ENCODE measurements at regions not wholly inside any gene's neighbourhood (a gene's known extent, or its start where the extent isn't known, plus 50 kb on each side); places are given as distances from the start of the nearest gene placed in this dataset.

- no peak for TF ChIP-seq CTCF (IDR thresholded peaks at IDR 0.05)
- no peak overlapping the region for H3K4me3 ChIP-seq
- no peak for ATAC-seq (ENCODE audit: insufficient number of reproducible peaks, low FRiP score, low read depth)
Observed at GRCh38 chr10:3835770-3836169, 50.8 kb upstream of the KLF6 start.

GRCh38 chr10:3834947-3835346, 49.9 kb upstream of the KLF6 start:
- Histone ChIP-seq H3K27me3 (replicated peaks; ENCODE audit: insufficient read depth) (no peaks in the 10 kb centered on the region), H3K9me3 (no peaks in the 10 kb centered on the region), H3K27ac (no peak overlapping the region), H3K4me1 (ENCODE audit: control insufficient read depth in 1 of 2, low read depth in 2 of 2) (peaks cover 14 to 15% of the 10 kb centered on the region in 2 donors), H3K36me3 (no peaks in the 10 kb centered on the region), H3K4me3 (no peak overlapping the region)
- DNase-seq (ENCODE audit: low spot score) (no peak), ATAC-seq (ENCODE audit: insufficient number of reproducible peaks, low FRiP score, low read depth) (no peak)
- TF ChIP-seq CTCF (IDR thresholded peaks at IDR 0.05) = no peak

More at GRCh38 chr10:3835770-3836169, 50.8 kb upstream of the KLF6 start:
- no peaks in the 10 kb centered on the region for H3K36me3 ChIP-seq
- no peaks in the 10 kb centered on the region for H3K27me3 ChIP-seq (replicated peaks; ENCODE audit: insufficient read depth)
- peaks cover 8 to 11% of the 10 kb centered on the region in 2 donors for H3K4me1 ChIP-seq (ENCODE audit: control insufficient read depth in 1 of 2, low read depth in 2 of 2)
- no peak overlapping the region for H3K27ac ChIP-seq
- no peaks in the 10 kb centered on the region for H3K9me3 ChIP-seq
- no peak for DNase-seq (ENCODE audit: low spot score)
